ENCODE measurements at regions not wholly inside any gene's neighbourhood (a gene's known extent, or its start where the extent isn't known, plus 50 kb on each side); places are given as distances from the start of the nearest gene placed in this dataset.

DNA sequence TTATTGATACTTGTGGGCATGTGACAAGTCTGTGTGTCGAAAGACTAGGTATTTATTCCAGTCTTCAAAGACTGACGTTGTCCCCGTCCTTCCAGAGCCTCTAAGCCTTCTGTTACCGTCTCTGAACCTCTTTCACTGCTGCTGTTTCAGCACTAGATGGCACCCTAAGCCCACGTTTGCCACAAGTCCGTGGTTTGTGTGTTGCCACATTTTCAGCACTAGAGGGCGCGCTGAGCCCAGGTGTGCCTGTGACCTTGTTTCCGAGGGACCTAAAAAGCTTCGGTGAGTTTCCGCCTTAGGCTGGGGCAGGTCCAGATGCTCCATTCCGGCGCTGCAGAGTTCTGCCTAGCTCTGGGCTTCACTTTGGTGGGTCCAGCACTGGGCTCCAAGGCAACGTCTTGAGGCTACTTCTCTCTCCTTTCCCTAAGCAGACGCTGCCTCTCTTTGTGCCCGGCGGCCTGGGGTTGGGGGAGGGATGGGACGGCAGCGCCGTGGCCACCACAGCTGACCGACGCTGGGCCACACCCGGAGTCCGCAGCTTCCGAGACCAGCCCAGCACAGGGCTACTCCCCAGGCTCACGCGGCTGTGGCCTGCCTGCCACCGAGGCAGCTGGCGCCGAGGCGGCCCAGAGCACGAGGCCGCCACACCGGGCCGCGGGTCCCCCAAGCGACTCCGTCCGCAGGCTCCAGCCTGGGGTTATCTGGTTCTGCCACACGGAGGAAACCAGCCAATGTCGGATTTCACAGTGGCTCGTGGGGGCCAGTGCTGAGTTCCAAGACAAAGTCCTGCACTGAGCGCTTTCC is 520.2 kb downstream of the REEP3 start (continued):
- TF ChIP-seq, protein P1, sequence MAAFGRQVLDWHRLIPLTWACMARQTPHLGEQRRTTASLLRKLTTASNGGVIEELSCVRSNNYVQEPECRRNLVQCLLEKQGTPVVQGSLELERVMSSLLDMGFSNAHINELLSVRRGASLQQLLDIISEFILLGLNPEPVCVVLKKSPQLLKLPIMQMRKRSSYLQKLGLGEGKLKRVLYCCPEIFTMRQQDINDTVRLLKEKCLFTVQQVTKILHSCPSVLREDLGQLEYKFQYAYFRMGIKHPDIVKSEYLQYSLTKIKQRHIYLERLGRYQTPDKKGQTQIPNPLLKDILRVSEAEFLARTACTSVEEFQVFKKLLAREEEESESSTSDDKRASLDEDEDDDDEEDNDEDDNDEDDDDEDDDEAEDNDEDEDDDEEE (CRISPR knock-in tag; IDR thresholded peaks at IDR 0.05) = peak; percentile 36; the same call in 1 of the 2 replicates
- TF ChIP-seq STAT5B (CRISPR knock-in tag; IDR thresholded peaks at IDR 0.05) (no peak), ZNF883 (CRISPR knock-in tag; IDR thresholded peaks at IDR 0.05; ENCODE audit: not compliant biosample characterization) (no peak), BRD4 (CRISPR knock-in tag; IDR thresholded peaks at IDR 0.05) (no peak), FOXO1 (CRISPR knock-in tag; IDR thresholded peaks at IDR 0.05) (peak; percentile 51), NFKB2 (CRISPR knock-in tag; IDR thresholded peaks at IDR 0.05; ENCODE audit: borderline replicate concordance) (0 out of 2 replicates have a peak, but pooled peaks have one; percentile 35), RFXANK (CRISPR knock-in tag; IDR thresholded peaks at IDR 0.05) (no peak), ZNF782 (CRISPR knock-in tag; IDR thresholded peaks at IDR 0.05; ENCODE audit: borderline replicate concordance) (no peak; the same call in 1 of the 2 replicates), RELA (CRISPR knock-in tag; IDR thresholded peaks at IDR 0.05) (no peak), TEAD3 (CRISPR knock-in tag; optimal IDR thresholded peaks at IDR 0.05; ENCODE audit: borderline replicate concordance) (peak; percentile 93), ZNF616 (CRISPR knock-in tag; IDR thresholded peaks at IDR 0.05; ENCODE audit: low read depth) (no peak), TCF7 (IDR thresholded peaks at IDR 0.05; ENCODE audit: low read depth) (no peak), TSC22D2 (CRISPR knock-in tag; IDR thresholded peaks at IDR 0.05; ENCODE audit: borderline replicate concordance) (peak; percentile 67; the same call in 1 of the 2 replicates), MED13 (CRISPR knock-in tag; IDR thresholded peaks at IDR 0.05) (no peak), MYNN (CRISPR knock-in tag; IDR thresholded peaks at IDR 0.05; ENCODE audit: low read depth) (0 out of 2 replicates have a peak, but pooled peaks have one; percentile 39), CEBPG (CRISPR knock-in tag; IDR thresholded peaks at IDR 0.05) (peak; percentile 60), NFE2L2 (IDR thresholded peaks at IDR 0.05; ENCODE audit: low read length) (no peak), SSRP1 (CRISPR knock-in tag; IDR thresholded peaks at IDR 0.05) (0 out of 2 replicates have a peak, but pooled peaks have one; percentile 43), THAP11 (CRISPR knock-in tag; IDR thresholded peaks at IDR 0.05) (peak; percentile 34; the same call in 1 of the 2 replicates), ZSCAN21 (CRISPR knock-in tag; IDR thresholded peaks at IDR 0.05; ENCODE audit: borderline replicate concordance) (peak; percentile 40; the same call in 1 of the 2 replicates), FLYWCH1 (CRISPR knock-in tag; IDR thresholded peaks at IDR 0.05) (no peak)
- TF ChIP-seq, protein P2, sequence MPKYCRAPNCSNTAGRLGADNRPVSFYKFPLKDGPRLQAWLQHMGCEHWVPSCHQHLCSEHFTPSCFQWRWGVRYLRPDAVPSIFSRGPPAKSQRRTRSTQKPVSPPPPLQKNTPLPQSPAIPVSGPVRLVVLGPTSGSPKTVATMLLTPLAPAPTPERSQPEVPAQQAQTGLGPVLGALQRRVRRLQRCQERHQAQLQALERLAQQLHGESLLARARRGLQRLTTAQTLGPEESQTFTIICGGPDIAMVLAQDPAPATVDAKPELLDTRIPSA (CRISPR knock-in tag; IDR thresholded peaks at IDR 0.05; ENCODE audit: borderline replicate concordance) = no peak
- TF ChIP-seq, protein P3, sequence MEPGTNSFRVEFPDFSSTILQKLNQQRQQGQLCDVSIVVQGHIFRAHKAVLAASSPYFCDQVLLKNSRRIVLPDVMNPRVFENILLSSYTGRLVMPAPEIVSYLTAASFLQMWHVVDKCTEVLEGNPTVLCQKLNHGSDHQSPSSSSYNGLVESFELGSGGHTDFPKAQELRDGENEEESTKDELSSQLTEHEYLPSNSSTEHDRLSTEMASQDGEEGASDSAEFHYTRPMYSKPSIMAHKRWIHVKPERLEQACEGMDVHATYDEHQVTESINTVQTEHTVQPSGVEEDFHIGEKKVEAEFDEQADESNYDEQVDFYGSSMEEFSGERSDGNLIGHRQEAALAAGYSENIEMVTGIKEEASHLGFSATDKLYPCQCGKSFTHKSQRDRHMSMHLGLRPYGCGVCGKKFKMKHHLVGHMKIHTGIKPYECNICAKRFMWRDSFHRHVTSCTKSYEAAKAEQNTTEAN (CRISPR knock-in tag; conservative IDR thresholded peaks at IDR 0.05) = no peak
- TF ChIP-seq, protein P4, sequence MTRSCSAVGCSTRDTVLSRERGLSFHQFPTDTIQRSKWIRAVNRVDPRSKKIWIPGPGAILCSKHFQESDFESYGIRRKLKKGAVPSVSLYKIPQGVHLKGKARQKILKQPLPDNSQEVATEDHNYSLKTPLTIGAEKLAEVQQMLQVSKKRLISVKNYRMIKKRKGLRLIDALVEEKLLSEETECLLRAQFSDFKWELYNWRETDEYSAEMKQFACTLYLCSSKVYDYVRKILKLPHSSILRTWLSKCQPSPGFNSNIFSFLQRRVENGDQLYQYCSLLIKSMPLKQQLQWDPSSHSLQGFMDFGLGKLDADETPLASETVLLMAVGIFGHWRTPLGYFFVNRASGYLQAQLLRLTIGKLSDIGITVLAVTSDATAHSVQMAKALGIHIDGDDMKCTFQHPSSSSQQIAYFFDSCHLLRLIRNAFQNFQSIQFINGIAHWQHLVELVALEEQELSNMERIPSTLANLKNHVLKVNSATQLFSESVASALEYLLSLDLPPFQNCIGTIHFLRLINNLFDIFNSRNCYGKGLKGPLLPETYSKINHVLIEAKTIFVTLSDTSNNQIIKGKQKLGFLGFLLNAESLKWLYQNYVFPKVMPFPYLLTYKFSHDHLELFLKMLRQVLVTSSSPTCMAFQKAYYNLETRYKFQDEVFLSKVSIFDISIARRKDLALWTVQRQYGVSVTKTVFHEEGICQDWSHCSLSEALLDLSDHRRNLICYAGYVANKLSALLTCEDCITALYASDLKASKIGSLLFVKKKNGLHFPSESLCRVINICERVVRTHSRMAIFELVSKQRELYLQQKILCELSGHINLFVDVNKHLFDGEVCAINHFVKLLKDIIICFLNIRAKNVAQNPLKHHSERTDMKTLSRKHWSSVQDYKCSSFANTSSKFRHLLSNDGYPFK (CRISPR knock-in tag; IDR thresholded peaks at IDR 0.05; ENCODE audit: borderline replicate concordance) = no peak

Data from HepG2 (cell line).